Ovary (tissue), 7 donors: ENCODE measurements at regions not wholly inside any gene's neighbourhood (a gene's known extent, or its start where the extent isn't known, plus 50 kb on each side); places are given as distances from the start of the nearest gene placed in this dataset.

Experiments used
- DNase-seq, 5 donors: peaks; one replicate each; pipeline ENCODE4 v3.0.0-alpha.2; 2019 to 2020
- H3K27ac ChIP-seq, 2 donors: fragments of 200-600 bp; one replicate each; pipeline versions ENCODE4 v1.5.1 to v1.8.0; 2019 to 2022
- H3K27me3 ChIP-seq: fragments of 200-600 bp; one replicate; pipeline ENCODE4 v1.8.0; 2022
- H3K36me3 ChIP-seq: fragments of 200-600 bp; sonication (generic); one replicate; pipeline ENCODE4 v1.5.1; 2019
- H3K4me1 ChIP-seq: one replicate; pipeline ENCODE4 v1.8.1; 2013; ENCODE audit warnings: mild to moderate bottlenecking, moderate library complexity; ENCODE audit not compliant: insufficient read depth
- H3K4me3 ChIP-seq: fragments of 200-600 bp; sonication (generic); one replicate; pipeline ENCODE4 v1.5.1; 2017
- H3K9me3 ChIP-seq, 2 donors: fragments of 200-600 bp in 1 of 2; sonication (generic) in 1 of 2; one replicate each; pipeline versions ENCODE4 v1.5.1 to v1.8.1; 2013 to 2019; ENCODE audit warnings: mild to moderate bottlenecking in 1 of 2, moderate library complexity in 1 of 2
- CTCF ChIP-seq, 3 donors: fragments of 450-650 bp in 2 of 3; fragments of 200-600 bp in 1 of 3; IDR thresholded peaks; one replicate each; pipeline versions ENCODE4 v1.5.1 to v1.8.0; 2016 to 2022; ENCODE audit warnings: antibody characterized with exemption in 3 of 3, mild to moderate bottlenecking in 1 of 3
- EP300 ChIP-seq: sonication (generic); formaldehyde crosslinking; IDR thresholded peaks from one replicate; pipeline ENCODE4 v1.6.1; 2017; ENCODE audit warnings: antibody characterized with exemption
- POLR2A ChIP-seq: fragments of 450-650 bp; IDR thresholded peaks from one replicate; pipeline ENCODE4 v1.6.1; 2017; ENCODE audit warnings: antibody characterized with exemption, mild to moderate bottlenecking, moderate library complexity
- WGBS, 3 donors: extraction: QIAGEN DNeasy Blood & Tissue Kit in 1 of 3; methylation state at CpG; one replicate each; pipeline versions ENCODE4 v1.1.5 to v1.1.7; 2013 to 2017; 5-methylcytosine and 5-hydroxymethylcytosine counted together
- intact Hi-C, 4 donors: fragments of 100-400 bp; cut with DNase I; formaldehyde crosslinking; loops; one replicate each; pipeline versions ENCODE4 v1.11.0 to v1.15.1; 2022 to 2023
- donor health status: DM: no; HTN: no; CAD: no; lungs with moderate emphysema.
- donor health status: DM: no; HTN: no; CAD: no.
- donor health status: Bipolar disorder and iron deficiency.
- donor health status: DM: no; HTN: no; CAD: no.
- donor health status: DM: yes; HTN: yes; CAD: no.

- TF ChIP-seq CTCF (IDR thresholded peaks at IDR 0.05): no peak
- TF ChIP-seq EP300: no peak
- TF ChIP-seq POLR2A: no peak
- no peak for DNase-seq
- no peak overlapping the region for H3K27ac ChIP-seq
- no peaks in the 10 kb centered on the region for H3K36me3 ChIP-seq
- no peaks in the 10 kb centered on the region for H3K4me1 ChIP-seq
- no peaks in the 10 kb centered on the region for H3K27me3 ChIP-seq
- H3K9me3 ChIP-seq: no peaks in the 10 kb centered on the region
- 85 to 93% (median 86%) methylated on average over 10 of the region's 10 CpGs for WGBS, 3 donors
- intact Hi-C loops: no loop called here
- H3K4me3 ChIP-seq: no peak overlapping the region
Observed at GRCh38 chr10:27368706-27369105, 128.1 kb upstream of the ACBD5 start.

GRCh38 chr10:27366769-27367168 lies 126.2 kb upstream of the ACBD5 start:
- no peak overlapping the region for H3K4me3 ChIP-seq
- H3K9me3 ChIP-seq: no peaks in the 10 kb centered on the region
- intact Hi-C loops: no loop called here
- no peak for DNase-seq
- TF ChIP-seq CTCF (IDR thresholded peaks at IDR 0.05) (no peak), EP300 (no peak), POLR2A (no peak)
- no peak overlapping the region for H3K27ac ChIP-seq
- H3K36me3 ChIP-seq: no peaks in the 10 kb centered on the region
- 46 to 63% (median 56%) methylated on average over 1 of the region's 1 CpG for WGBS, 3 donors
- no peaks in the 10 kb centered on the region for H3K4me1 ChIP-seq
- no peaks in the 10 kb centered on the region for H3K27me3 ChIP-seq

- intact Hi-C loops: no loop called here
- 64 to 74% (median 69%) methylated on average over 8 of the region's 8 CpGs for WGBS, 3 donors
- H3K36me3 ChIP-seq: no peaks in the 10 kb centered on the region
- no peak for TF ChIP-seq EP300
- TF ChIP-seq POLR2A: no peak
- TF ChIP-seq CTCF (IDR thresholded peaks at IDR 0.05): no peak
- H3K27ac ChIP-seq: no peak overlapping the region
- H3K27me3 ChIP-seq: no peaks in the 10 kb centered on the region
- H3K4me3 ChIP-seq: no peak overlapping the region
- H3K9me3 ChIP-seq: no peaks in the 10 kb centered on the region
- DNase-seq: no peak
- no peaks in the 10 kb centered on the region for H3K4me1 ChIP-seq
Observed at GRCh38 chr10:27364028-27364427, 123.4 kb upstream of the ACBD5 start.

- no peak overlapping the region for H3K27ac ChIP-seq
- peak; percentile 17 to 52 (median 38) for DNase-seq
- TF ChIP-seq CTCF (IDR thresholded peaks at IDR 0.05) (peak in 1 of 3 donors; percentile 21), POLR2A (no peak)
- intact Hi-C loops: no loop called here
- H3K4me3 ChIP-seq: no peak overlapping the region
- H3K4me1 ChIP-seq: no peaks in the 10 kb centered on the region
- H3K36me3 ChIP-seq: no peaks in the 10 kb centered on the region
- WGBS, 3 donors: 12 to 16% (median 16%) methylated on average over 3 of the region's 3 CpGs
- no peaks in the 10 kb centered on the region for H3K27me3 ChIP-seq
- no peaks in the 10 kb centered on the region for H3K9me3 ChIP-seq
Observed at GRCh38 chr10:27360581-27361172, 120.1 kb upstream of the ACBD5 start.
